Fibroblast of lung (primary cell): ENCODE measurements at regions not wholly inside any gene's neighbourhood (a gene's known extent, or its start where the extent isn't known, plus 50 kb on each side); places are given as distances from the start of the nearest gene placed in this dataset.

Experiments
- EZH2 ChIP-seq: IDR thresholded peaks from 2 replicates; pipeline ENCODE4 v1.5.1; 2012; ENCODE audit warnings: low read length, control low read depth, mild to moderate bottlenecking; ENCODE audit errors: missing control alignments
- TF ChIP-seq, protein P1 (sequence below), 2 donors: IDR thresholded peaks in 1 of 2; conservative IDR thresholded peaks in 1 of 2; 1 replicate in 1 of 2; 2 replicates in 1 of 2; pipeline ENCODE4 v1.5.1; 2011 to 2012; ENCODE audit warnings: low read length in 2 of 2, control low read depth in 1 of 2, inconsistent platforms in 1 of 2, low read depth in 1 of 2, mild to moderate bottlenecking in 1 of 2

DNA sequence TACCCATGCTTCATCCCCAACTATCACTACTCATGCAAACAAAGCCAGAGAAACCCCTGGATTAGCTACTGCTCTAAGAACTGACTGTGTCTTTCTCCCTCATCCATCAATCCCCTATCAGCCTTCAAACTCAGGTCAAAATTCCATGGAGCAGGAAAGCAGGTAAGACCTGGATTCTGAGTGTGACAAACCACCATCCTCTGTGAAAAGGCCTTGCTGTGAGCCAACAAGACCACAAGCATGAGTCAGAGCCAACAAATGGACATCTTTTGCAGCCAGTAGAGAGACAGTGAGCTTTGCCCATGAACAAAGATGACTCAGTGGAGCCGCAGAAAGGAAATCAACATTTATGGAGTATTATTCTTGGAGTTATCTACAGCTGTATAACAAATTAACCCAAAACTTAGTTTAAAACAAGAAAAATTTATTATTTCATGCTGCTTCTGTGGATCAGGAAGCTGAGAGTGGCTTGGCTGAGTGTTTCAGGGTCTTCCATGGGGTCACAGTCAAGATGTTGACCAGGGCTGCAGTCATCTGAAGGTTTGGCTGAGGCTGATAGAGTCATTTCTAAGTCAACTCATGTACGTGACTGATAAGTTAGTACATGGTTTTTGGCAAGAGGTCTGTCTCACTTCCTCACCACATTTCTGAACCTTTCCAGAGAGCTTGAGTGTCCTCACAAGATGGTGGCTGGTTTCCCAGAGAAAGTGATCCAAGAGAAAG is 61.1 kb downstream of the PITPNM2 start:
- TF ChIP-seq, protein P1, sequence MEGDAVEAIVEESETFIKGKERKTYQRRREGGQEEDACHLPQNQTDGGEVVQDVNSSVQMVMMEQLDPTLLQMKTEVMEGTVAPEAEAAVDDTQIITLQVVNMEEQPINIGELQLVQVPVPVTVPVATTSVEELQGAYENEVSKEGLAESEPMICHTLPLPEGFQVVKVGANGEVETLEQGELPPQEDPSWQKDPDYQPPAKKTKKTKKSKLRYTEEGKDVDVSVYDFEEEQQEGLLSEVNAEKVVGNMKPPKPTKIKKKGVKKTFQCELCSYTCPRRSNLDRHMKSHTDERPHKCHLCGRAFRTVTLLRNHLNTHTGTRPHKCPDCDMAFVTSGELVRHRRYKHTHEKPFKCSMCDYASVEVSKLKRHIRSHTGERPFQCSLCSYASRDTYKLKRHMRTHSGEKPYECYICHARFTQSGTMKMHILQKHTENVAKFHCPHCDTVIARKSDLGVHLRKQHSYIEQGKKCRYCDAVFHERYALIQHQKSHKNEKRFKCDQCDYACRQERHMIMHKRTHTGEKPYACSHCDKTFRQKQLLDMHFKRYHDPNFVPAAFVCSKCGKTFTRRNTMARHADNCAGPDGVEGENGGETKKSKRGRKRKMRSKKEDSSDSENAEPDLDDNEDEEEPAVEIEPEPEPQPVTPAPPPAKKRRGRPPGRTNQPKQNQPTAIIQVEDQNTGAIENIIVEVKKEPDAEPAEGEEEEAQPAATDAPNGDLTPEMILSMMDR (conservative IDR thresholded peaks at IDR 0.05 in 1 of 2, IDR thresholded peaks at IDR 0.05 in 1 of 2; ENCODE audit: low read depth in 1 of 2, low read length in 2 of 2) = no peak
- TF ChIP-seq EZH2 = no peak
